ENCODE measurements at regions not wholly inside any gene's neighbourhood (a gene's known extent, or its start where the extent isn't known, plus 50 kb on each side); places are given as distances from the start of the nearest gene placed in this dataset.
"Not testable (repeated sequence)": the region's sequence is repeated elsewhere in the genome, so short reads cannot be mapped to it uniquely, and the experiment has no call there.

GRCh38 chr2:215855308-215855707 is 158.0 kb downstream of the MREG start:
- not testable (repeated sequence) for DNase-seq; H3K36me3 ChIP-seq (ENCODE audit: control insufficient read depth in 3 of 3, insufficient read depth in 2 of 3, low read depth in 1 of 3, low read length in 3 of 3); H3K9me3 ChIP-seq (ENCODE audit: control insufficient read depth in 2 of 2, insufficient read depth in 1 of 2, low read depth in 1 of 2, low read length in 1 of 2); H3K4me3 ChIP-seq (ENCODE audit: low read depth in 1 of 3, low read length in 3 of 3); H3K4me1 ChIP-seq (ENCODE audit: control insufficient read depth in 3 of 3, insufficient read depth in 2 of 3, low read depth in 1 of 3, low read length in 2 of 3); H3K27me3 ChIP-seq (ENCODE audit: control insufficient read depth in 3 of 3, insufficient read depth in 3 of 3, low read length in 3 of 3); FAIRE-seq; H3K27ac ChIP-seq (ENCODE audit: low read depth in 1 of 3, low read length in 2 of 3)
- 78 to 82% (median 81%) methylated on average over 1 of the region's 1 CpG for WGBS, 3 donors

- H3K36me3 ChIP-seq (ENCODE audit: control insufficient read depth in 3 of 3, insufficient read depth in 2 of 3, low read depth in 1 of 3, low read length in 3 of 3): no peaks in the 10 kb centered on the region
- no peak overlapping the region for H3K4me3 ChIP-seq (ENCODE audit: low read depth in 1 of 3, low read length in 3 of 3)
- 65 to 85% (median 68%) methylated on average over 2 of the region's 2 CpGs for WGBS, 3 donors
- no peaks in the 10 kb centered on the region for H3K27me3 ChIP-seq (ENCODE audit: control insufficient read depth in 3 of 3, insufficient read depth in 3 of 3, low read length in 3 of 3)
- peaks cover 0 to 4% (median 0%) of the 10 kb centered on the region in 3 donors for H3K4me1 ChIP-seq (ENCODE audit: control insufficient read depth in 3 of 3, insufficient read depth in 2 of 3, low read depth in 1 of 3, low read length in 2 of 3)
- H3K9me3 ChIP-seq (ENCODE audit: control insufficient read depth in 2 of 2, insufficient read depth in 1 of 2, low read depth in 1 of 2, low read length in 1 of 2): peaks cover 0 to 6% of the 10 kb centered on the region in 2 donors
- no peak for FAIRE-seq
- no peak for DNase-seq
- H3K27ac ChIP-seq (ENCODE audit: low read depth in 1 of 3, low read length in 2 of 3): no peak overlapping the region
Measured at GRCh38 chr2:215854008-215854407, 159.3 kb downstream of the MREG start.

GRCh38 chr2:215851696-215852095 is 161.7 kb downstream of the MREG start:
- peaks cover 0 to 6% of the 10 kb centered on the region in 2 donors for H3K9me3 ChIP-seq (ENCODE audit: control insufficient read depth in 2 of 2, insufficient read depth in 1 of 2, low read depth in 1 of 2, low read length in 1 of 2)

GRCh38 chr2:215851082-215851481 is 162.3 kb downstream of the MREG start:
- DNase-seq (no peak), FAIRE-seq (no peak)
- Histone ChIP-seq H3K27me3 (ENCODE audit: control insufficient read depth in 3 of 3, insufficient read depth in 3 of 3, low read length in 3 of 3) (no peaks in the 10 kb centered on the region), H3K4me3 (ENCODE audit: low read depth in 1 of 3, low read length in 3 of 3) (no peak overlapping the region), H3K36me3 (ENCODE audit: control insufficient read depth in 3 of 3, insufficient read depth in 2 of 3, low read depth in 1 of 3, low read length in 3 of 3) (no peaks in the 10 kb centered on the region), H3K4me1 (ENCODE audit: control insufficient read depth in 3 of 3, insufficient read depth in 2 of 3, low read depth in 1 of 3, low read length in 2 of 3) (peaks cover 0 to 4% (median 0%) of the 10 kb centered on the region in 3 donors), H3K9me3 (ENCODE audit: control insufficient read depth in 2 of 2, insufficient read depth in 1 of 2, low read depth in 1 of 2, low read length in 1 of 2) (peaks cover 0 to 6% of the 10 kb centered on the region in 2 donors), H3K27ac (ENCODE audit: low read depth in 1 of 3, low read length in 2 of 3) (peak overlapping the region in 1 of 3 donors; percentile 20)
- WGBS, 3 donors: 56 to 72% (median 71%) methylated on average over 2 of the region's 2 CpGs

More at GRCh38 chr2:215851696-215852095, 161.7 kb downstream of the MREG start:
- Histone ChIP-seq H3K36me3 (ENCODE audit: control insufficient read depth in 3 of 3, insufficient read depth in 2 of 3, low read depth in 1 of 3, low read length in 3 of 3) (no peaks in the 10 kb centered on the region), H3K4me3 (ENCODE audit: low read depth in 1 of 3, low read length in 3 of 3) (no peak overlapping the region), H3K4me1 (ENCODE audit: control insufficient read depth in 3 of 3, insufficient read depth in 2 of 3, low read depth in 1 of 3, low read length in 2 of 3) (peaks cover 0 to 4% (median 0%) of the 10 kb centered on the region in 3 donors), H3K27ac (ENCODE audit: low read depth in 1 of 3, low read length in 2 of 3) (no peak overlapping the region), H3K27me3 (ENCODE audit: control insufficient read depth in 3 of 3, insufficient read depth in 3 of 3, low read length in 3 of 3) (no peaks in the 10 kb centered on the region)
- DNase-seq (no peak), FAIRE-seq (no peak)

- FAIRE-seq (no peak), DNase-seq (no peak)
- no peaks in the 10 kb centered on the region for H3K27me3 ChIP-seq (ENCODE audit: control insufficient read depth in 3 of 3, insufficient read depth in 3 of 3, low read length in 3 of 3)
- peaks cover 0 to 6% of the 10 kb centered on the region in 2 donors for H3K9me3 ChIP-seq (ENCODE audit: control insufficient read depth in 2 of 2, insufficient read depth in 1 of 2, low read depth in 1 of 2, low read length in 1 of 2)
- peaks cover 0 to 4% (median 0%) of the 10 kb centered on the region in 3 donors for H3K4me1 ChIP-seq (ENCODE audit: control insufficient read depth in 3 of 3, insufficient read depth in 2 of 3, low read depth in 1 of 3, low read length in 2 of 3)
- no peaks in the 10 kb centered on the region for H3K36me3 ChIP-seq (ENCODE audit: control insufficient read depth in 3 of 3, insufficient read depth in 2 of 3, low read depth in 1 of 3, low read length in 3 of 3)
- WGBS, 3 donors: 73 to 89% (median 83%) methylated on average over 4 of the region's 4 CpGs
- no peak overlapping the region for H3K27ac ChIP-seq (ENCODE audit: low read depth in 1 of 3, low read length in 2 of 3)
- H3K4me3 ChIP-seq (ENCODE audit: low read depth in 1 of 3, low read length in 3 of 3): no peak overlapping the region
Measured at GRCh38 chr2:215850380-215850779, 163.0 kb downstream of the MREG start.

GRCh38 chr2:215849771-215850170 is 163.6 kb downstream of the MREG start:
- Histone ChIP-seq H3K4me1 (ENCODE audit: control insufficient read depth in 3 of 3, insufficient read depth in 2 of 3, low read depth in 1 of 3, low read length in 2 of 3) (peaks cover 0 to 4% (median 0%) of the 10 kb centered on the region in 3 donors), H3K27me3 (ENCODE audit: control insufficient read depth in 3 of 3, insufficient read depth in 3 of 3, low read length in 3 of 3) (no peaks in the 10 kb centered on the region), H3K36me3 (ENCODE audit: control insufficient read depth in 3 of 3, insufficient read depth in 2 of 3, low read depth in 1 of 3, low read length in 3 of 3) (no peaks in the 10 kb centered on the region), H3K27ac (ENCODE audit: low read depth in 1 of 3, low read length in 2 of 3) (no peak overlapping the region), H3K4me3 (ENCODE audit: low read depth in 1 of 3, low read length in 3 of 3) (no peak overlapping the region), H3K9me3 (ENCODE audit: control insufficient read depth in 2 of 2, insufficient read depth in 1 of 2, low read depth in 1 of 2, low read length in 1 of 2) (peaks cover 0 to 6% of the 10 kb centered on the region in 2 donors)
- WGBS, 3 donors: 82 to 86% (median 82%) methylated on average over 6 of the region's 6 CpGs
- DNase-seq (no peak), FAIRE-seq (no peak)

GRCh38 chr2:215848698-215849097 is 164.7 kb downstream of the MREG start:
- Histone ChIP-seq H3K27ac (ENCODE audit: low read depth in 1 of 3, low read length in 2 of 3) (no peak overlapping the region), H3K9me3 (ENCODE audit: control insufficient read depth in 2 of 2, insufficient read depth in 1 of 2, low read depth in 1 of 2, low read length in 1 of 2) (no peaks in the 10 kb centered on the region), H3K27me3 (ENCODE audit: control insufficient read depth in 3 of 3, insufficient read depth in 3 of 3, low read length in 3 of 3) (no peaks in the 10 kb centered on the region), H3K36me3 (ENCODE audit: control insufficient read depth in 3 of 3, insufficient read depth in 2 of 3, low read depth in 1 of 3, low read length in 3 of 3) (no peaks in the 10 kb centered on the region), H3K4me3 (ENCODE audit: low read depth in 1 of 3, low read length in 3 of 3) (no peak overlapping the region), H3K4me1 (ENCODE audit: control insufficient read depth in 3 of 3, insufficient read depth in 2 of 3, low read depth in 1 of 3, low read length in 2 of 3) (peaks cover 0 to 4% (median 0%) of the 10 kb centered on the region in 3 donors)
- 76 to 84% (median 78%) methylated on average over 2 of the region's 2 CpGs for WGBS, 3 donors
- no peak for DNase-seq
- no peak for FAIRE-seq

GRCh38 chr2:215848146-215848545 is 165.2 kb downstream of the MREG start:
- DNase-seq: no peak
- no peaks in the 10 kb centered on the region for H3K9me3 ChIP-seq (ENCODE audit: control insufficient read depth in 2 of 2, insufficient read depth in 1 of 2, low read depth in 1 of 2, low read length in 1 of 2)
- peaks cover 0 to 4% (median 0%) of the 10 kb centered on the region in 3 donors for H3K4me1 ChIP-seq (ENCODE audit: control insufficient read depth in 3 of 3, insufficient read depth in 2 of 3, low read depth in 1 of 3, low read length in 2 of 3)
- no peak for FAIRE-seq
- H3K4me3 ChIP-seq (ENCODE audit: low read depth in 1 of 3, low read length in 3 of 3): no peak overlapping the region
- H3K27ac ChIP-seq (ENCODE audit: low read depth in 1 of 3, low read length in 2 of 3): no peak overlapping the region
- WGBS, 3 donors: 85 to 89% (median 88%) methylated on average over 3 of the region's 3 CpGs
- H3K27me3 ChIP-seq (ENCODE audit: control insufficient read depth in 3 of 3, insufficient read depth in 3 of 3, low read length in 3 of 3): no peaks in the 10 kb centered on the region
- H3K36me3 ChIP-seq (ENCODE audit: control insufficient read depth in 3 of 3, insufficient read depth in 2 of 3, low read depth in 1 of 3, low read length in 3 of 3): no peaks in the 10 kb centered on the region

- Histone ChIP-seq H3K36me3 (ENCODE audit: control insufficient read depth in 3 of 3, insufficient read depth in 2 of 3, low read depth in 1 of 3, low read length in 3 of 3) (no peaks in the 10 kb centered on the region), H3K27me3 (ENCODE audit: control insufficient read depth in 3 of 3, insufficient read depth in 3 of 3, low read length in 3 of 3) (no peaks in the 10 kb centered on the region), H3K27ac (ENCODE audit: low read depth in 1 of 3, low read length in 2 of 3) (no peak overlapping the region), H3K9me3 (ENCODE audit: control insufficient read depth in 2 of 2, insufficient read depth in 1 of 2, low read depth in 1 of 2, low read length in 1 of 2) (no peaks in the 10 kb centered on the region), H3K4me3 (ENCODE audit: low read depth in 1 of 3, low read length in 3 of 3) (no peak overlapping the region), H3K4me1 (ENCODE audit: control insufficient read depth in 3 of 3, insufficient read depth in 2 of 3, low read depth in 1 of 3, low read length in 2 of 3) (peaks cover 0 to 4% (median 0%) of the 10 kb centered on the region in 3 donors)
- FAIRE-seq (no peak), DNase-seq (no peak)
- WGBS, 3 donors: 84 to 91% (median 85%) methylated on average over 6 of the region's 6 CpGs
Measured at GRCh38 chr2:215847718-215848117, 165.6 kb downstream of the MREG start.
